SK-N-SH treated with all-trans-retinoic acid at 6 μM for 48 hours (cell line): ENCODE measurements at regions not wholly inside any gene's neighbourhood (a gene's known extent, or its start where the extent isn't known, plus 50 kb on each side); places are given as distances from the start of the nearest gene placed in this dataset.

ENCODE experiments used
- ATAC-seq: fragments of 200-7000 bp; cut with Tn5 transposase; 3 replicates; pipeline ENCODE4 v1.9.1; 2020; ENCODE audit warnings: mild to moderate bottlenecking, moderate library complexity
- ARNTL ChIP-seq: fragments of 450-650 bp; formaldehyde crosslinking; IDR thresholded peaks from 2 replicates; pipeline ENCODE4 v1.5.0; 2020; ENCODE audit warnings: low read depth, mild to moderate bottlenecking, moderate library complexity, borderline replicate concordance
- BACH2 ChIP-seq: fragments of 250-450 bp; sonication (Bioruptor Pico); IDR thresholded peaks from 2 replicates; pipeline ENCODE4 v1.9.0; 2021; ENCODE audit warnings: mild to moderate bottlenecking, borderline replicate concordance
- CREB5 ChIP-seq: fragments of 250-450 bp; sonication (Bioruptor Pico); IDR thresholded peaks from 2 replicates; pipeline ENCODE4 v1.5.1; 2020; ENCODE audit warnings: low read depth, mild to moderate bottlenecking, moderate library complexity
- CSDC2 ChIP-seq: fragments of 250-450 bp; sonication (Bioruptor Pico); IDR thresholded peaks from 2 replicates; pipeline ENCODE4 v1.5.0; 2020; ENCODE audit warnings: mild to moderate bottlenecking, moderate library complexity
- ESRRG ChIP-seq: fragments of 250-450 bp; sonication (Bioruptor Pico); IDR thresholded peaks from 2 replicates; pipeline ENCODE4 v1.6.1; 2021; ENCODE audit warnings: mild to moderate bottlenecking
- GLIS3 ChIP-seq: fragments of 250-450 bp; sonication (Bioruptor Pico); IDR thresholded peaks from 2 replicates; pipeline ENCODE4 v1.5.0; 2020; ENCODE audit warnings: mild to moderate bottlenecking, moderate library complexity
- ISL1 ChIP-seq: fragments of 250-450 bp; sonication (Bioruptor Pico); IDR thresholded peaks from 2 replicates; pipeline ENCODE4 v2.1.2; 2022; ENCODE audit warnings: mild to moderate bottlenecking, moderate library complexity
- OSR1 ChIP-seq: fragments of 250-450 bp; sonication (Bioruptor Pico); IDR thresholded peaks from 2 replicates; pipeline ENCODE4 v1.8.0; 2022; ENCODE audit warnings: moderate library complexity, mild to moderate bottlenecking, inconsistent platforms
- PPARA ChIP-seq: fragments of 250-450 bp; sonication (Bioruptor Pico); IDR thresholded peaks from 2 replicates; pipeline ENCODE4 v1.5.0; 2020; ENCODE audit warnings: mild to moderate bottlenecking, borderline replicate concordance
- SNAI2 ChIP-seq: fragments of 250-450 bp; sonication (Bioruptor Pico); IDR thresholded peaks from 2 replicates; pipeline ENCODE4 v1.5.0; 2020; ENCODE audit warnings: mild to moderate bottlenecking, moderate library complexity
- TCF4 ChIP-seq: fragments of 250-450 bp; sonication (Bioruptor Pico); IDR thresholded peaks from 2 replicates; pipeline ENCODE4 v1.8.0; 2021; ENCODE audit warnings: mild to moderate bottlenecking, moderate library complexity, borderline replicate concordance
- TOX ChIP-seq: fragments of 250-450 bp; sonication (Bioruptor Pico); IDR thresholded peaks from 2 replicates; pipeline ENCODE4 v1.8.0; 2021; ENCODE audit warnings: mild to moderate bottlenecking, moderate library complexity, borderline replicate concordance
- TSHZ2 ChIP-seq: fragments of 250-450 bp; sonication (Bioruptor Pico); IDR thresholded peaks from 2 replicates; pipeline ENCODE4 v1.5.0; 2020; ENCODE audit warnings: mild to moderate bottlenecking, moderate library complexity
- ZC3H10 ChIP-seq: fragments of 250-450 bp; sonication (Bioruptor Pico); IDR thresholded peaks from 2 replicates; pipeline ENCODE4 v1.5.1; 2021; ENCODE audit warnings: mild to moderate bottlenecking, moderate library complexity
- ZFP3 ChIP-seq: fragments of 250-450 bp; sonication (Bioruptor Pico); IDR thresholded peaks from 2 replicates; pipeline ENCODE4 v1.5.0; 2020; ENCODE audit warnings: mild to moderate bottlenecking, moderate library complexity
- ZFP30 ChIP-seq: fragments of 450-650 bp; formaldehyde crosslinking; IDR thresholded peaks from 2 replicates; pipeline ENCODE4 v1.5.0; 2022; ENCODE audit warnings: mild to moderate bottlenecking, moderate library complexity
- ZNF565 ChIP-seq: fragments of 450-650 bp; formaldehyde crosslinking; conservative IDR thresholded peaks from 2 replicates; pipeline ENCODE4 v1.5.0; 2020; ENCODE audit warnings: low read depth, mild to moderate bottlenecking, moderate library complexity
- ZNF70 ChIP-seq: fragments of 450-650 bp; formaldehyde crosslinking; IDR thresholded peaks from 2 replicates; pipeline ENCODE4 v1.5.0; 2020; ENCODE audit warnings: mild to moderate bottlenecking, moderate library complexity
- ZNF8 ChIP-seq: fragments of 450-650 bp; formaldehyde crosslinking; IDR thresholded peaks from 2 replicates; pipeline ENCODE4 v1.5.0; 2020; ENCODE audit warnings: mild to moderate bottlenecking, moderate library complexity
- TF ChIP-seq, protein P1 (sequence below): fragments of 250-450 bp; sonication (Bioruptor Pico); IDR thresholded peaks from 2 replicates; pipeline ENCODE4 v1.8.0; 2021; ENCODE audit warnings: low read depth, mild to moderate bottlenecking, moderate library complexity, borderline replicate concordance
- TF ChIP-seq, protein P2 (sequence below): fragments of 250-450 bp; sonication (Bioruptor Pico); IDR thresholded peaks from 2 replicates; pipeline ENCODE4 v1.8.0; 2020; ENCODE audit warnings: mild to moderate bottlenecking, moderate library complexity, borderline replicate concordance

GRCh38 chr9:91485006-91485405, 61.4 kb upstream of the NFIL3 start:
- TF ChIP-seq ZNF8 (CRISPR knock-in tag) (no peak), TSHZ2 (CRISPR knock-in tag) (no peak)
- TF ChIP-seq, all 23 proteins: peak for 0
- ATAC-seq = no peak

DNA sequence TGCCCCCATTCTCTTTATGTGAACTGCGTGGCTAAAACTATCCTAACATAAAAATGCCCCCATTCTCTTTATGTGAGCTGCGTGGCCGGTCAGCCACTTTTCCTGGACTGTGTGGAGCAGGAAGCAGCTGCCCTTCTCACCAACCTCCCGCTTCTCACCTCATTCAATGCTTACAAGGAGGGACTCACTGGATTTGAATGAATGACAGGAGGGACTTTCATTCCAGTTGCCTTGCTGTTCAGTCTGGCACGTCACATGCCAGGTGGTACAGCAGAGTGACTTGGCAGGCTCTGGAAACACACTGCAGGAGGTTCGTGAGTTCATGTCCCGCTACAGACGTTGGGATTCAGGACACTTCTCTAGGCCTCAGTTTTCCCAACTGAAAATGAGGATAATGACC, 60.2 kb upstream of the NFIL3 start:
- TF ChIP-seq ZC3H10 (CRISPR knock-in tag) (no peak), CREB5 (CRISPR knock-in tag) (no peak), ISL1 (no peak), CSDC2 (CRISPR knock-in tag) (no peak), ZFP3 (CRISPR knock-in tag) (no peak), OSR1 (CRISPR knock-in tag) (no peak), SNAI2 (no peak), TCF4 (CRISPR knock-in tag) (no peak), ZNF565 (CRISPR knock-in tag) (no peak), BACH2 (CRISPR knock-in tag) (no peak)
- TF ChIP-seq, protein P1, sequence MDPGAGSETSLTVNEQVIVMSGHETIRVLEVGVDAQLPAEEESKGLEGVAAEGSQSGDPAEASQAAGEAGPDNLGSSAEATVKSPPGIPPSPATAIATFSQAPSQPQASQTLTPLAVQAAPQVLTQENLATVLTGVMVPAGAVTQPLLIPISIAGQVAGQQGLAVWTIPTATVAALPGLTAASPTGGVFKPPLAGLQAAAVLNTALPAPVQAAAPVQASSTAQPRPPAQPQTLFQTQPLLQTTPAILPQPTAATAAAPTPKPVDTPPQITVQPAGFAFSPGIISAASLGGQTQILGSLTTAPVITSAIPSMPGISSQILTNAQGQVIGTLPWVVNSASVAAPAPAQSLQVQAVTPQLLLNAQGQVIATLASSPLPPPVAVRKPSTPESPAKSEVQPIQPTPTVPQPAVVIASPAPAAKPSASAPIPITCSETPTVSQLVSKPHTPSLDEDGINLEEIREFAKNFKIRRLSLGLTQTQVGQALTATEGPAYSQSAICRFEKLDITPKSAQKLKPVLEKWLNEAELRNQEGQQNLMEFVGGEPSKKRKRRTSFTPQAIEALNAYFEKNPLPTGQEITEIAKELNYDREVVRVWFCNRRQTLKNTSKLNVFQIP = no peak
- TF ChIP-seq, protein P2, sequence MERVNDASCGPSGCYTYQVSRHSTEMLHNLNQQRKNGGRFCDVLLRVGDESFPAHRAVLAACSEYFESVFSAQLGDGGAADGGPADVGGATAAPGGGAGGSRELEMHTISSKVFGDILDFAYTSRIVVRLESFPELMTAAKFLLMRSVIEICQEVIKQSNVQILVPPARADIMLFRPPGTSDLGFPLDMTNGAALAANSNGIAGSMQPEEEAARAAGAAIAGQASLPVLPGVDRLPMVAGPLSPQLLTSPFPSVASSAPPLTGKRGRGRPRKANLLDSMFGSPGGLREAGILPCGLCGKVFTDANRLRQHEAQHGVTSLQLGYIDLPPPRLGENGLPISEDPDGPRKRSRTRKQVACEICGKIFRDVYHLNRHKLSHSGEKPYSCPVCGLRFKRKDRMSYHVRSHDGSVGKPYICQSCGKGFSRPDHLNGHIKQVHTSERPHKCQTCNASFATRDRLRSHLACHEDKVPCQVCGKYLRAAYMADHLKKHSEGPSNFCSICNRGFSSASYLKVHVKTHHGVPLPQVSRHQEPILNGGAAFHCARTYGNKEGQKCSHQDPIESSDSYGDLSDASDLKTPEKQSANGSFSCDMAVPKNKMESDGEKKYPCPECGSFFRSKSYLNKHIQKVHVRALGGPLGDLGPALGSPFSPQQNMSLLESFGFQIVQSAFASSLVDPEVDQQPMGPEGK (CRISPR knock-in tag) = no peak
- ATAC-seq = no peak

DNA sequence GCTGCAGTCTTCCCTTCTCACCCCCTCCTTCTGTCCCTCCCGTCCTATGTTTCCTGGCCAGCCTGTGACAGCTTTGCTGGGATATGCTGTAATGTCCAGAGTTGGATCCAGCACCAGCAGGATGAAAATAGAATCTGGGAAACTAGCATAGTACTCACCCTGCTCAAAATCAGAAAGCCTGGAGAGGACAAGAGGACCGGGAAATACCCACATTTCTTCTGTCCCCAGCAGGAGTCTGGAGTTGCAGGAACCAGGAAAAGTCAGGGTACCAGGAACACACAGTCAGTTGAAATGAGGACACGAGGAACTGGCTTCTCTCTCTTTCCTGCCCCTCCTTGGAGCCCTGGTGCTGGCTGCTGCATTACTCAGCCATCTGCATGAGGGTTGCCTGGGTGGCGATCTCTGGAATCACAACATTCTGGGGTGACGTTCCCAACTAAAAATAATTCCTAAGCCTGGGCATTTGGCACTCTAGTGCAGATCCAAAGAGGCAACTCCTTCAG, 59.6 kb upstream of the NFIL3 start:
- no peak for TF ChIP-seq CREB5 (CRISPR knock-in tag)
- TF ChIP-seq, protein P2 (CRISPR knock-in tag) = no peak
- no peak for TF ChIP-seq GLIS3 (CRISPR knock-in tag)
- TF ChIP-seq TOX (CRISPR knock-in tag) = no peak
- TF ChIP-seq ARNTL (CRISPR knock-in tag) = no peak
- no peak for TF ChIP-seq ZNF8 (CRISPR knock-in tag)
- no peak for TF ChIP-seq ZC3H10 (CRISPR knock-in tag)
- TF ChIP-seq CSDC2 (CRISPR knock-in tag) = no peak
- TF ChIP-seq ESRRG (CRISPR knock-in tag) = no peak
- no peak for TF ChIP-seq TSHZ2 (CRISPR knock-in tag)
- TF ChIP-seq, protein P1 = no peak
- no peak for TF ChIP-seq ZFP30 (CRISPR knock-in tag)
- TF ChIP-seq BACH2 (CRISPR knock-in tag) = no peak
- TF ChIP-seq ZNF70 (CRISPR knock-in tag) = no peak
- no peak for TF ChIP-seq ISL1
- no peak for TF ChIP-seq PPARA (CRISPR knock-in tag)
- TF ChIP-seq ZNF565 (CRISPR knock-in tag) = no peak
- ATAC-seq = peak; percentile 91
